ENCODE measurements at regions not wholly inside any gene's neighbourhood (a gene's known extent, or its start where the extent isn't known, plus 50 kb on each side); places are given as distances from the start of the nearest gene placed in this dataset.

DNA sequence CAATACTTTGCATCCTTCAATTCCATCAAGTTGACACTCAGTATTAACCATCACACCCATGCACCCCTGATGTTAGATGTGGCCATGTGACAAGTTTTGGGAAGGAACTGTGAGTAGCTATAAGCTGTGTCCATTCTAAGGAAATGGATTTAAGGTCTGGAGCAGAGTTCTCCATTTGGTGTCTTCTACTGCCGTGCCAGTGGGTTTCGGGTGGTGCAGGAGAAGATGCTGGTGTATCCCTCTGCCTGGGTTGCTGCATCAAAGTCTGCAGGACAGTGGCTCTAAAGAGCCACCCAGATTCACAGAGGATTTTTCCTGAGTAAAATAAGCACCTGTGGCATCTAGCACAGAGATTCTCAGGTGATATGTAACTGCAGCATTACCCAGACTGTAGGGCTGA, 105.7 kb upstream of the IRS2 start:
- FAIRE-seq, result no peak
- DNase-seq (ENCODE audit: insufficient read length), result no peak
- TF ChIP-seq TAF1 (IDR thresholded peaks at IDR 0.05; ENCODE audit: borderline replicate concordance, low read depth, low read length) (no peak), POLR2AphosphoS5 (IDR thresholded peaks at IDR 0.05; ENCODE audit: low read depth, low read length) (no peak), POLR2A (IDR thresholded peaks at IDR 0.05; ENCODE audit: low read depth, low read length) (no peak)

DNA sequence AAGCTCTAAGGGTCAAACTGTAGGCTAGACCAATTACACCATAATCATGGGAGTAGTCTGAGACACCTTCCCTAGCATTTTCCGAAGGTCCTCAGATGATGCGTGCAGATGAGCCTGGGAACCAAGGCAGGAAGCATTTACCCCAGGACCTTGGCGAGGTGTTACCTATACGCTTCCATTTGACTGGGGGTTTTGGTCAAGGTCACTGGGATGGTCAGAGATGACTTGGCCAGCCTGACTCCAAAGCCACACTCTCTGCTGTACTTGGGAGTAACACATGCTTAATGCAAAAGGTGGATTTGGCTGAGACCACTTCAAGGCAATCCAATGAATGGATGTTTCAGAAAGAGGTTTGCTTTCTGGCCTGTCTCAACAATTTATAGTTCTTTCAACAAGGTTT, 98.9 kb upstream of the IRS2 start:
- TF ChIP-seq POLR2A (IDR thresholded peaks at IDR 0.05; ENCODE audit: low read depth, low read length) (no peak), TAF1 (IDR thresholded peaks at IDR 0.05; ENCODE audit: borderline replicate concordance, low read depth, low read length) (no peak), POLR2AphosphoS5 (IDR thresholded peaks at IDR 0.05; ENCODE audit: low read depth, low read length) (no peak)
- no peak for FAIRE-seq
- no peak for DNase-seq (ENCODE audit: insufficient read length)

DNA sequence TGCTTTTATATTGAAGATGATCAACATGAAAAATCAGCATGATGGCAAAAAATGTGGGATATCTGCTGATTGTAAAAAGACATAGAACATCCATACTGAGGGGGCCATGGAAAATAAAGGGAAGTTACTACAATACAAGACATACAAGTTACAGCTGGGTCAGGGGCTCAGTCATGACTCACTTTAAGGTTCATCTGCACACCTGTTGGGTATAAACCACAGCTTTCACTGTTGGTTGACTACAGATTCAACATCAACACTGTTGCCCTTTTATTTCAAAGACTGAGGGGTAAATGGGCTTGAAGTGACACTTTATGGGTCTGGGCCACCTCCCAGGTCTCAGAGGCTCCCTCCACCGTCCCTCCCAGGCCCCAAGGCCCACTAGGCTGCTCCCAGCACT, 98.1 kb upstream of the IRS2 start:
- FAIRE-seq (no peak), DNase-seq (ENCODE audit: insufficient read length) (no peak)
- TF ChIP-seq POLR2A (IDR thresholded peaks at IDR 0.05; ENCODE audit: low read depth, low read length) (no peak), TAF1 (IDR thresholded peaks at IDR 0.05; ENCODE audit: borderline replicate concordance, low read depth, low read length) (no peak), POLR2AphosphoS5 (IDR thresholded peaks at IDR 0.05; ENCODE audit: low read depth, low read length) (no peak)

DNA sequence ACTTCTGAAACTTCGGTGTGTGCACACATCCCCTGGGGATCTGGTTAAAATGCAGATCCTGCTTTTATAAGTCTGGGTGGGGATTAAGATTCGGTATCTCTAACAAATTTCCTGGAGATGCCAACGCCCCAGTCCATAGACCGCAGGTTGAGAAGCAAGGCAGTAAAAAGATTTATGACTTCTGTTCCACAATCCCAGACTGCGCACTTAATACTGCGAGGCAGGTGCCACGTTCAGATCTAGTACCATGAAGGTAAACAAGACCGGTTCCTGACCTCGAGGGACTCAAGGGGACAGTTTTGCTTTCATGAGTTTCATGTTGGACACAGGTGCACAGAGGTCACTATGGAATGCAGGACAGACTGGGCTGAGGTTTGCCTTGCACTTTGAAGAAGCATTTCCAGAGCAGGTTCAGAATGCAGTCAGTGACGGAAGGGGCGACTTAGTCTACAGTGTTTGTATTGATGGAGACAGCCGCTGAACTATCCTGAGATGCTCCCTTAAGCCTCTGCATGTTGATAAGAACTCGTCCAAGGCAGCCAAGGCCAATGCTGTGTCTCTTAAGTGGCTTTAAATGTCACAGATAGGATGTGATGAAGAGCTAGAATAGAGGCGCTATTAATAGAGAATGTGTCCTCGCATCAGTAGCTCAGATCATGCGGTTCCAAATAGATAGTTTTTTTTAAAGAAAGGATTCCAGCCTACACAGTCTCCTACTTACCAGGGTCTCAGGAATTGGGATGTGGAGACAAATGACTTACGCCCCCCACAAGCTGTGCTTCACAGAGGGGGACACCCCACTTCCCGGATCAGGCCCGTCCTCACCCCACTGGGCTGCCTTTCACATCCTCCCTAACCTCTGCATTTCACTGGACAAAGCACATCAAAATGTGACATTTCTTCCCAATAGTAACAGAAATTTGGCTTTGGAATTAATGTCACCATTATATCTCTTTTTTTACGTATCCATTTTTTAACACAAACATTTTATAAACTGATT, 97.1 kb upstream of the IRS2 start:
- no peak for DNase-seq (ENCODE audit: insufficient read length)
- FAIRE-seq, result no peak
- no peak for TF ChIP-seq POLR2A (IDR thresholded peaks at IDR 0.05; ENCODE audit: low read depth, low read length)
- TF ChIP-seq TAF1 (IDR thresholded peaks at IDR 0.05; ENCODE audit: borderline replicate concordance, low read depth, low read length), result no peak
- TF ChIP-seq POLR2AphosphoS5 (IDR thresholded peaks at IDR 0.05; ENCODE audit: low read depth, low read length), result no peak

DNA sequence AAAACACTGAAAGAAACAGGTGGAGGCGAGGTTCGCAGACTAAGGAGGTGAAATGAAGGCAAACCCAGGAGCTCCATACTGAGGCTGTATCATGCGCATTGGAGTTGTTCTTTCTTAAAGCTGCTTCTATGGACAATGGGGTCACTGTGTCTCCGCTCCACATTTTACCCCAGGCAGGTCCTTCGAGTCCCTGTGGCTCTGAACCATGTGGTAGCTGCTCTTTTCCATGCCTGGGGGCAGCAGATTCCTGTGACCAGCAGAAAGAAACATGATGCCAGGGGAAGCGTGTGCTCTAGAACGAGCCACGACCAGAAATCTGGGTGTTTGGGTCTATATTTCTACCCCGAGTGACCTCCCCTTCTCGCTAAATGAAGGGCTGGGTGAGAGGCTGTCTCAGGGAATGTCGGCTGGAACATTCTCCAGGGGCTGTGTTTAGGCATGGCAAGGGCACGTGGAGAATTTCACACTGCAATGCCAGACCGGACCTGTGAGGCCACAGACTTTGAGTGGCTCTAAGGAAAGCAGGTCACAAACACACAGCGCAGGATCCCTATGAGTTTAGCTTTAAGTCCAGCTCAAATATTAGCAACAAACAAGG, 95.7 kb upstream of the IRS2 start:
- TF ChIP-seq POLR2A (IDR thresholded peaks at IDR 0.05; ENCODE audit: low read depth, low read length) (no peak), POLR2AphosphoS5 (IDR thresholded peaks at IDR 0.05; ENCODE audit: low read depth, low read length) (no peak), TAF1 (IDR thresholded peaks at IDR 0.05; ENCODE audit: borderline replicate concordance, low read depth, low read length) (no peak)
- FAIRE-seq (no peak), DNase-seq (ENCODE audit: insufficient read length) (no peak)

DNA sequence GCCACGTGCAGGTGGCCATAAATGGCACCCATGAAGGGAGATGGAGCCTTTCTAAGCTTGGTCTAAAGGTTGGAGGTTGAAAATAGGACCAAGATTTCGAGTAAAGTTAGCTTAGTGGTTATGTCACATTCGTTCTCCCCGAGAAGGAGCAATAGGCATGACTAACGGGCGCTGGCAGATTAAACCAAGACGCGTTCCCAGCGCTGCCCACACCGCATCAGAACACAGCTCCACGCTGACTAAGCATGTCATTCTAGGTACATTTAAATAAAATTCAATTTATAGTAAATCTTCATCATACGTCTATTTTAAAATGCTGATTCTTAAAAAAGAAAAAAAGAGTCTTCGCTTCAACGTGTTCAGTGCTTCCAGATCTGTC, 95.0 kb upstream of the IRS2 start:
- FAIRE-seq (no peak), DNase-seq (ENCODE audit: insufficient read length) (no peak)
- TF ChIP-seq POLR2AphosphoS5 (IDR thresholded peaks at IDR 0.05; ENCODE audit: low read depth, low read length) (no peak), POLR2A (IDR thresholded peaks at IDR 0.05; ENCODE audit: low read depth, low read length) (no peak)

DNA sequence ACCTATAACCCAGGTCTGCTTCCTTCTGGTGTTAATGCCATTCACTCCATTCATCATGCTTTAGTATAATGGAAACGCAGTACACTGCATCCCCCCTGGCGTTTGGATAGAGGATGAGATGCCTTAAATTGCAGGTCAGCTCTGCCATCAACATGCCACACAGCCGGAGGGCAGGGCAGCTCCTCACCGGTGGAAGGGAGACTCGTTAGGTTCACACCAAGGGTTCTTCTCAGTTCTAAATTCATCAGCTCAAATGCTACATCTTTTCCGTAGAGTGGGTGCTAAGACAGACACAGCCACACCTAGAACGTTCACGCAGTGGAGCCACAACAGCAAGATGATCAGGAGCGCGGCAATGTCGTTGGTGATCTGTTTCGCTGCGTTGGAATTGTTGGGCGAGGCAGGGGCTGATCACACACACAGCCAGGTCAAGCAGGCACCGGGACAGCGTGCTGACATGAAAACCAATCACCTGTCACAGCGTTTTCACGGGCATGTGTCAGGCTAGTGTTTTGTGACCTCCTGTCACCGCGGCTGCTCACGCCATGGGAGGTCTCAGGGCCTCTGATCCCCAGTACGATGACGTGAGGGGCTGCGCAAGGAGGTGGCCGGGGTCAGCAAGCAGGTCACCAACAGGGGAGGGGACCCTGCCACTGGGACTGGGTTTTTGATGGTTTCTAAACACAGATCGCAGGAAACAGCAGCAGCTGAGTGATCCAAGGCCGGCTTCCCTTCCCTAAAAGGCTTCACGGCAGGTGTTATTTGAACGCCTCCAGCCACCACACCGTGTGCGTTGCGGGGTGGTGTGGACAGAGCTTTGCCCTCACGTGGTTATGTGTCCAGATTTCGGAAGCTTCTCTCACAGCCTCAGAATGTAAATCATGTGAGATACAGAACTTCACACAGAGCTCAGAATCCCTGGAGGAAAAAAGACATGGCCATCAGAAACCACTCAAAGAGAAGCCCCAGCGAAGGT, 94.3 kb upstream of the IRS2 start:
- no peak for FAIRE-seq
- no peak for TF ChIP-seq TAF1 (IDR thresholded peaks at IDR 0.05; ENCODE audit: borderline replicate concordance, low read depth, low read length)
- DNase-seq (ENCODE audit: insufficient read length), result no peak

DNA sequence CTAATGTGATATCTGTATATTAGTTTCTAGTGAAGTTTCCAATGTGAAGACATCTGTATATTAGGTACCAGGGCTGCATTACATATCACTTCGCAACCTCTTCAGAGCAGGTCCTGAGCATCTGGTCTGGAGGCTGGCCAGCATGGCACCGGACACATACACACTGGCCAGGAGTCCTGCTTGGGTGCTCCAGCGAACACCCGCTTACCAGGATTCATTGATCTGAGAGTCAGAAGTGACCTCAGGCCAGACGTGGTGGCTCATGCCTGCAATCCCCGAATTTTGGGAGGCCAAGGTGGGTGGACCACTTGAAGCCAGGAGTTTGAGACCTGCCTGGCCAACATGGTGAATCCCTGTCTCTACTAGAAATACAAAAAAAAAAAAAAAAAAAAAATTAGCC, 93.0 kb upstream of the IRS2 start:
- no peak for FAIRE-seq
- TF ChIP-seq TAF1 (IDR thresholded peaks at IDR 0.05; ENCODE audit: borderline replicate concordance, low read depth, low read length) (no peak), POLR2AphosphoS5 (IDR thresholded peaks at IDR 0.05; ENCODE audit: low read depth, low read length) (no peak), POLR2A (IDR thresholded peaks at IDR 0.05; ENCODE audit: low read depth, low read length) (no peak)

DNA sequence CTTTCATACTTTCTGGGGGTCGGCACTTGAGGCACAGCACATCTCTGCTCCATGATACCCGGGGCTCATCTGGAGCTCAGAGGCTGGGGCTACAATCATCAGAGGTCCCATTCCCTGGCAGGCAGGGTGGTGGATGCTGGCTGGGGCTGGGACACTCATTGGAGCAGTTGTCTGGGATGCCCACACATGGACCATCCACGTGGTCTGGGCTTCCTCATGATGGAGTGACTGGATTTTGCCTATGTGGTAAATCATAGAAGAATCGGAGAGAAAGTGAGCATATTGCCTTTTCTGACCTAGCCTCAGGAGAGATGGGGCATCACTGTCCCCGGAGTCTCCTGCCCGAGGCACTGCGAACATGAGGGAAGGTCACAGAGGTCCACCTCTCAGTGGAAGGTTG, 91.4 kb upstream of the IRS2 start:
- no peak for DNase-seq (ENCODE audit: insufficient read length)
- TF ChIP-seq TAF1 (IDR thresholded peaks at IDR 0.05; ENCODE audit: borderline replicate concordance, low read depth, low read length), result no peak
- no peak for TF ChIP-seq POLR2AphosphoS5 (IDR thresholded peaks at IDR 0.05; ENCODE audit: low read depth, low read length)
- no peak for TF ChIP-seq POLR2A (IDR thresholded peaks at IDR 0.05; ENCODE audit: low read depth, low read length)
- no peak for FAIRE-seq

More for the DNA sequence above, 93.0 kb upstream of the IRS2 start:
- DNase-seq (ENCODE audit: insufficient read length), result no peak

DNA sequence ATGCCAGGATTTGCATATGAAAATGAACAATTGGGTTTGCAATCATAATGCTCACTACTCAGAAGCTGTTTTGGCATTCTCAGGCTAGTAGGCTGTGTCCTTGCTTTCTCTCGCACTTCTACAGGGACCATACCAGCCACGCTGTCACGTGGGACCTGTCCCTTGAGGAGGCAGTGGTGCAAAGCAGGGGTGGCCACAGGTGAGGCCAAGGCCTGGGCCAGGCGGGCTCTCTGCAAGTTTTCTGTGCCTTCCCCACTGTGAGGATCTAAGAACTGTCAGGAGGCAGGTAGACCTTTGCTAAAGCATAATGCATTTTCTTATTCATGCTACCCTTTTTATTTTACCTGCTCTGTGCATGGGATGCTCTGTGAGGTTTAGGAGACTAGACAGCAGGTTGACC, 89.4 kb upstream of the IRS2 start:
- TF ChIP-seq POLR2A (IDR thresholded peaks at IDR 0.05; ENCODE audit: low read depth, low read length) (no peak), TAF1 (IDR thresholded peaks at IDR 0.05; ENCODE audit: borderline replicate concordance, low read depth, low read length) (no peak), POLR2AphosphoS5 (IDR thresholded peaks at IDR 0.05; ENCODE audit: low read depth, low read length) (no peak)
- FAIRE-seq, result no peak

More for the DNA sequence above, 89.4 kb upstream of the IRS2 start:
- DNase-seq (ENCODE audit: insufficient read length), result no peak

All from GM12892 (cell line).